ENCODE measurements at regions not wholly inside any gene's neighbourhood (a gene's known extent, or its start where the extent isn't known, plus 50 kb on each side); places are given as distances from the start of the nearest gene placed in this dataset.
"Not testable (repeated sequence)": the region's sequence is repeated elsewhere in the genome, so short reads cannot be mapped to it uniquely, and the experiment has no call there.

GRCh38 chr5:163947848-163948666 lies 442.6 kb downstream of the MAT2B start:
- TF ChIP-seq CTCF (IDR thresholded peaks at IDR 0.05; ENCODE audit: extremely low read depth, missing control alignments), result no peak
- DNase-seq (ENCODE audit: low spot score), result no peak

GRCh38 chr5:163950248-163950647 lies 444.8 kb downstream of the MAT2B start:
- no peak for TF ChIP-seq CTCF (IDR thresholded peaks at IDR 0.05; ENCODE audit: extremely low read depth, missing control alignments)
- DNase-seq (ENCODE audit: low spot score), result no peak

- no peak for DNase-seq (ENCODE audit: low spot score)
- no peak for TF ChIP-seq CTCF (IDR thresholded peaks at IDR 0.05; ENCODE audit: extremely low read depth, missing control alignments)
Observed at GRCh38 chr5:163951069-163951468, 445.6 kb downstream of the MAT2B start.

GRCh38 chr5:163953901-163954300 lies 448.5 kb downstream of the MAT2B start:
- no peak for TF ChIP-seq CTCF (IDR thresholded peaks at IDR 0.05; ENCODE audit: extremely low read depth, missing control alignments)
- DNase-seq (ENCODE audit: low spot score), result no peak

GRCh38 chr5:163961230-163961629 lies 455.8 kb downstream of the MAT2B start:
- DNase-seq (ENCODE audit: low spot score), result not testable (repeated sequence)

GRCh38 chr5:163963881-163964280 lies 458.5 kb downstream of the MAT2B start:
- no peak for DNase-seq (ENCODE audit: low spot score)

GRCh38 chr5:163964671-163965070 lies 459.3 kb downstream of the MAT2B start:
- DNase-seq (ENCODE audit: low spot score), result no peak
- TF ChIP-seq CTCF (IDR thresholded peaks at IDR 0.05; ENCODE audit: extremely low read depth, missing control alignments), result no peak

More at GRCh38 chr5:163963881-163964280, 458.5 kb downstream of the MAT2B start:
- no peak for TF ChIP-seq CTCF (IDR thresholded peaks at IDR 0.05; ENCODE audit: extremely low read depth, missing control alignments)

- TF ChIP-seq CTCF (IDR thresholded peaks at IDR 0.05; ENCODE audit: extremely low read depth, missing control alignments), result no peak
Observed at GRCh38 chr5:163967268-163967667, 461.8 kb downstream of the MAT2B start.

More at GRCh38 chr5:163967268-163967667, 461.8 kb downstream of the MAT2B start:
- no peak for DNase-seq (ENCODE audit: low spot score)
